DOHH2 (cell line): ENCODE measurements at regions not wholly inside any gene's neighbourhood (a gene's known extent, or its start where the extent isn't known, plus 50 kb on each side); places are given as distances from the start of the nearest gene placed in this dataset.

ENCODE experiments used
- H3F3A ChIP-seq: fragments of 200-600 bp; sonication (generic), shearing (Covaris generic); 2 replicates; pipeline ENCODE4 v1.6.0; 2016; ENCODE audit warnings: antibody characterized with exemption, mild to moderate bottlenecking; ENCODE audit not compliant: control insufficient read depth, insufficient read depth
- H3K27ac ChIP-seq: fragments of 200-600 bp; sonication (generic); 2 replicates; pipeline ENCODE4 v1.5.1; 2014; ENCODE audit warnings: low read depth, mild to moderate bottlenecking, low read length, moderate library complexity
- H3K27me3 ChIP-seq: fragments of 200-600 bp; sonication (generic); 2 replicates; pipeline ENCODE4 v1.6.1; 2014; ENCODE audit warnings: mild to moderate bottlenecking, low read length, mixed read lengths; ENCODE audit not compliant: control insufficient read depth
- H3K36me3 ChIP-seq: fragments of 200-600 bp; sonication (generic); 2 replicates; pipeline ENCODE4 v1.6.1; 2014; ENCODE audit warnings: mild to moderate bottlenecking, low read length, moderate library complexity, mixed read lengths; ENCODE audit not compliant: control insufficient read depth
- H3K4me1 ChIP-seq: fragments of 200-600 bp; sonication (generic); 2 replicates; pipeline ENCODE4 v1.6.1; 2014; ENCODE audit warnings: mild to moderate bottlenecking, low read length, mixed read lengths; ENCODE audit not compliant: control insufficient read depth
- H3K4me2 ChIP-seq: fragments of 200-600 bp; sonication (generic); 2 replicates; pipeline ENCODE4 v1.6.0; 2014; ENCODE audit warnings: mild to moderate bottlenecking, low read length, moderate library complexity
- H3K4me3 ChIP-seq: fragments of 200-600 bp; sonication (generic); 2 replicates; pipeline ENCODE4 v1.5.1; 2014; ENCODE audit warnings: mild to moderate bottlenecking, low read length, mixed read lengths
- H3K79me2 ChIP-seq: fragments of 200-600 bp; sonication (generic); 2 replicates; pipeline ENCODE4 v1.6.1; 2014; ENCODE audit warnings: mild to moderate bottlenecking, low read length, mixed read lengths; ENCODE audit not compliant: control insufficient read depth
- H3K9me2 ChIP-seq: fragments of 200-600 bp; sonication (generic); replicated peaks from 2 replicates; pipeline ENCODE4 v1.6.1; 2014; ENCODE audit warnings: mild to moderate bottlenecking, low read length, mixed read lengths; ENCODE audit not compliant: control insufficient read depth
- H3K9me3 ChIP-seq: fragments of 200-600 bp; sonication (generic); 2 replicates; pipeline ENCODE4 v1.6.1; 2014; ENCODE audit warnings: antibody characterized with exemption, low read length, mixed read lengths; ENCODE audit not compliant: control insufficient read depth, insufficient read depth
- H4K20me1 ChIP-seq: fragments of 200-600 bp; sonication (generic); 2 replicates; pipeline ENCODE4 v1.6.0; 2014; ENCODE audit warnings: low read depth, mild to moderate bottlenecking, antibody characterized with exemption, low read length, moderate library complexity; ENCODE audit not compliant: control insufficient read depth, insufficient read depth
- CTCF ChIP-seq: fragments of 200-600 bp; sonication (generic); IDR thresholded peaks from one replicate; pipeline ENCODE4 v1.5.1; 2014; ENCODE audit warnings: antibody characterized with exemption, mild to moderate bottlenecking, low read depth, low read length; ENCODE audit not compliant: poor library complexity, severe bottlenecking
- EZH2phosphoT487 ChIP-seq: fragments of 200-600 bp; sonication (generic); IDR thresholded peaks from 2 replicates; pipeline ENCODE4 v1.6.1; 2017; ENCODE audit warnings: borderline replicate concordance, mild to moderate bottlenecking, antibody characterized with exemption, low read length, moderate library complexity, mixed read lengths

DNA sequence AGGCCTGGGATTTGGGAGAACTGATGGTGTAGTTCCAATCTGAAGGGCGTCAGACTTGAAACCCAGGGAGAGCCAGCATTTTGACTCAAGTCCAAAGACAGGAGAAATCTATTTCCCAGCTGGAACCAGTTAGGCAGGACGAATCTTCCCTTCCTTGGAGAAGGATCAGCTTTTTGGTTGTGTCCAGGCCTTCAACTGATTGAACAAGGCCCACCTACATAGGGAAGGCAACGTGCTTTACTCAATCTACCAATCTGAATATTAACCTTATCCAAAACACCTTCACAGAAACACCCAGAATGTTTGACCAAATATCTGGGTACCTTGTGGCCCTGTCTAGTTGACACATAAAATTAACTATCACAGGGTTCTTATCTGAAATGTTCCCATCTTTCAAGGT is 221.9 kb upstream of the DLGAP1 start:
- H4K20me1 ChIP-seq = no peaks in the 10 kb centered on the region
- H3K4me2 ChIP-seq = no peak overlapping the region
- H3K27ac ChIP-seq = no peak overlapping the region
- H3F3A ChIP-seq = no peaks in the 10 kb centered on the region
- peaks cover 13% of the 10 kb centered on the region for H3K4me1 ChIP-seq
- H3K9me2 ChIP-seq = no peaks in the 10 kb centered on the region
- TF ChIP-seq EZH2phosphoT487 = no peak
- H3K9me3 ChIP-seq = no peaks in the 10 kb centered on the region
- H3K36me3 ChIP-seq = no peaks in the 10 kb centered on the region; the same call in 1 of the 2 replicates
- no peaks in the 10 kb centered on the region for H3K27me3 ChIP-seq
- no peak overlapping the region for H3K4me3 ChIP-seq
- H3K79me2 ChIP-seq = no peaks in the 10 kb centered on the region

- Histone ChIP-seq H3K4me3 (peak overlapping the region; percentile 56), H3K36me3 (peaks cover 11% of the 10 kb centered on the region), H3K4me1 (peaks cover 22% of the 10 kb centered on the region), H3F3A (no peaks in the 10 kb centered on the region), H3K27me3 (no peaks in the 10 kb centered on the region), H3K9me3 (peaks cover 41% of the 10 kb centered on the region), H3K79me2 (no peaks in the 10 kb centered on the region), H3K9me2 (no peaks in the 10 kb centered on the region), H3K27ac (peak overlapping the region; percentile 69), H4K20me1 (no peaks in the 10 kb centered on the region), H3K4me2 (peak overlapping the region; percentile 58)
- TF ChIP-seq EZH2phosphoT487 (no peak), CTCF (no peak)
Measured at GRCh38 chr18:4672162-4672561, 217.1 kb upstream of the DLGAP1 start.

- H3K4me1 ChIP-seq = peaks cover 15% of the 10 kb centered on the region
- TF ChIP-seq CTCF (no peak), EZH2phosphoT487 (no peak)
Measured at GRCh38 chr18:4658804-4659203, 203.7 kb upstream of the DLGAP1 start.

GRCh38 chr18:4653418-4653817 is 198.3 kb upstream of the DLGAP1 start:
- Histone ChIP-seq H3K4me3 (no peak overlapping the region), H3K9me2 (no peaks in the 10 kb centered on the region; the same call in 1 of the 2 replicates), H3K79me2 (no peaks in the 10 kb centered on the region), H3K36me3 (no peaks in the 10 kb centered on the region), H3K27me3 (no peaks in the 10 kb centered on the region), H3K27ac (no peak overlapping the region), H3K4me2 (no peak overlapping the region), H3K9me3 (peaks cover 1% of the 10 kb centered on the region; the same call in 1 of the 2 replicates), H3K4me1 (peaks cover 1% of the 10 kb centered on the region), H3F3A (no peaks in the 10 kb centered on the region), H4K20me1 (no peaks in the 10 kb centered on the region)
- no peak for TF ChIP-seq CTCF
- no peak for TF ChIP-seq EZH2phosphoT487

More at GRCh38 chr18:4658804-4659203, 203.7 kb upstream of the DLGAP1 start:
- H3K27me3 ChIP-seq = no peaks in the 10 kb centered on the region
- no peak overlapping the region for H3K27ac ChIP-seq
- no peaks in the 10 kb centered on the region for H3F3A ChIP-seq
- H3K9me2 ChIP-seq = no peaks in the 10 kb centered on the region
- no peaks in the 10 kb centered on the region for H3K79me2 ChIP-seq
- H4K20me1 ChIP-seq = no peaks in the 10 kb centered on the region
- H3K4me2 ChIP-seq = no peak overlapping the region
- no peaks in the 10 kb centered on the region for H3K36me3 ChIP-seq
- peaks cover 11% of the 10 kb centered on the region; the same call in 1 of the 2 replicates for H3K9me3 ChIP-seq
- no peak overlapping the region for H3K4me3 ChIP-seq
